ENCODE measurements at regions not wholly inside any gene's neighbourhood (a gene's known extent, or its start where the extent isn't known, plus 50 kb on each side); places are given as distances from the start of the nearest gene placed in this dataset.

DNA sequence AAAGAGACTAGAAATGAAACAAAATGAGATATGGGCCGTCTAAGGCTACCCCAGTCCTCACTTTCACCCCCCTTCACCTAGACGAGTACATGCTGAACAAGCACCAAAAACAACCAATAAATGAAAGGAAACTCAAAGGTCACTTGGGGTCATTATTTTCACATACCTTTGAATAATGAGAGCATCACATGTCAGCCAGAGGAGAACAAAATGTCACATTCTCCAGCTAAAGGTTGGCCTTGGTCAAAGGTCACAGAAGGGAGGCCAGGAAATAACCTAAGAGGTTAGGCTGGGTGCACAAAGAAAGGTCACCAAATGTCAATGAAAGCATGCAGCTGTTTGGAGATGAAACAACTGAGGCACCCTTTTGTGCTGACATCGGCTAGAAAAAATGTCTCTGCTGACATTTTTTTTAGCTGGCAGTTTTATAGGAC lies 288.7 kb upstream of the USP25 start (continued):
- 0 out of 2 replicates have a peak, but pooled peaks have one; percentile 50 for TF ChIP-seq RFXANK (CRISPR knock-in tag; IDR thresholded peaks at IDR 0.05)
- peak; percentile 65; the same call in 1 of the 2 replicates for TF ChIP-seq ZNF614 (CRISPR knock-in tag; IDR thresholded peaks at IDR 0.05; ENCODE audit: borderline replicate concordance)
- no peak for TF ChIP-seq ZNF850 (CRISPR knock-in tag; conservative IDR thresholded peaks at IDR 0.05)
- TF ChIP-seq ZIK1 (CRISPR knock-in tag; IDR thresholded peaks at IDR 0.05; ENCODE audit: borderline replicate concordance, low read depth): no peak
- TF ChIP-seq ESRRA (CRISPR knock-in tag; IDR thresholded peaks at IDR 0.05; ENCODE audit: low read depth): peak; percentile 98
- TF ChIP-seq JUN (CRISPR knock-in tag; IDR thresholded peaks at IDR 0.05): peak; percentile 92
- TF ChIP-seq MBD4 (IDR thresholded peaks at IDR 0.05; ENCODE audit: borderline replicate concordance, low read length): peak; percentile 81; the same call in 1 of the 2 replicates
- no peak for TF ChIP-seq KLF6 (CRISPR knock-in tag; IDR thresholded peaks at IDR 0.05)
- peak; percentile 91 for TF ChIP-seq MED8 (CRISPR knock-in tag; IDR thresholded peaks at IDR 0.05; ENCODE audit: insufficient replicate concordance)
- TF ChIP-seq ZNF776 (CRISPR knock-in tag; IDR thresholded peaks at IDR 0.05): no peak
- TF ChIP-seq FOXJ3 (CRISPR knock-in tag; IDR thresholded peaks at IDR 0.05; ENCODE audit: borderline replicate concordance): peak; percentile 87; the same call in 1 of the 2 replicates
- TF ChIP-seq RARA (CRISPR knock-in tag; IDR thresholded peaks at IDR 0.05): peak; percentile 100
- TF ChIP-seq ZNF83 (CRISPR knock-in tag; IDR thresholded peaks at IDR 0.05; ENCODE audit: borderline replicate concordance): no peak
- TF ChIP-seq BCL6 (CRISPR knock-in tag; IDR thresholded peaks at IDR 0.05): peak; percentile 95
- peak; percentile 98 for TF ChIP-seq SOX13 (IDR thresholded peaks at IDR 0.05)
- peak in 1 of 2 experiments; percentile 100; a peak in 2 of 4 replicates for TF ChIP-seq SOX13 (CRISPR knock-in tag; conservative IDR thresholded peaks at IDR 0.05 in 1 of 2, IDR thresholded peaks at IDR 0.05 in 1 of 2)
- TF ChIP-seq CENPX (CRISPR knock-in tag; IDR thresholded peaks at IDR 0.05): no peak
- TF ChIP-seq NR3C1 (CRISPR knock-in tag; IDR thresholded peaks at IDR 0.05): no peak
- TF ChIP-seq ZNF598 (CRISPR knock-in tag; IDR thresholded peaks at IDR 0.05; ENCODE audit: borderline replicate concordance): no peak
- 0 out of 2 replicates have a peak, but pooled peaks have one; percentile 51 for TF ChIP-seq STAT5B (CRISPR knock-in tag; IDR thresholded peaks at IDR 0.05)
- TF ChIP-seq ZNF781 (CRISPR knock-in tag; IDR thresholded peaks at IDR 0.05; ENCODE audit: borderline replicate concordance, not compliant biosample characterization): no peak
- TF ChIP-seq PAWR (CRISPR knock-in tag; IDR thresholded peaks at IDR 0.05; ENCODE audit: borderline replicate concordance): no peak
- TF ChIP-seq MTF1 (CRISPR knock-in tag; IDR thresholded peaks at IDR 0.05): peak; percentile 18; the same call in 1 of the 2 replicates
- TF ChIP-seq, protein P1, sequence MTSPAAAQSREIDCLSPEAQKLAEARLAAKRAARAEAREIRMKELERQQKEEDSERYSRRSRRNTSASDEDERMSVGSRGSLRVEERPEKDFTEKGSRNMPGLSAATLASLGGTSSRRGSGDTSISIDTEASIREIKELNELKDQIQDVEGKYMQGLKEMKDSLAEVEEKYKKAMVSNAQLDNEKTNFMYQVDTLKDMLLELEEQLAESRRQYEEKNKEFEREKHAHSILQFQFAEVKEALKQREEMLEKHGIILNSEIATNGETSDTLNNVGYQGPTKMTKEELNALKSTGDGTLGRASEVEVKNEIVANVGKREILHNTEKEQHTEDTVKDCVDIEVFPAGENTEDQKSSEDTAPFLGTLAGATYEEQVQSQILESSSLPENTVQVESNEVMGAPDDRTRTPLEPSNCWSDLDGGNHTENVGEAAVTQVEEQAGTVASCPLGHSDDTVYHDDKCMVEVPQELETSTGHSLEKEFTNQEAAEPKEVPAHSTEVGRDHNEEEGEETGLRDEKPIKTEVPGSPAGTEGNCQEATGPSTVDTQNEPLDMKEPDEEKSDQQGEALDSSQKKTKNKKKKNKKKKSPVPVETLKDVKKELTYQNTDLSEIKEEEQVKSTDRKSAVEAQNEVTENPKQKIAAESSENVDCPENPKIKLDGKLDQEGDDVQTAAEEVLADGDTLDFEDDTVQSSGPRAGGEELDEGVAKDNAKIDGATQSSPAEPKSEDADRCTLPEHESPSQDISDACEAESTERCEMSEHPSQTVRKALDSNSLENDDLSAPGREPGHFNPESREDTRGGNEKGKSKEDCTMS (CRISPR knock-in tag; conservative IDR thresholded peaks at IDR 0.05): no peak
- TF ChIP-seq RCOR2 (CRISPR knock-in tag; IDR thresholded peaks at IDR 0.05): peak; percentile 97
- TF ChIP-seq GABPB1 (CRISPR knock-in tag; IDR thresholded peaks at IDR 0.05): peak; percentile 37; the same call in 1 of the 2 replicates
- 0 out of 3 replicates have a peak, but pooled peaks have one; percentile 17 for TF ChIP-seq MXI1 (IDR thresholded peaks at IDR 0.05; ENCODE audit: borderline replicate concordance, low read depth, low read length)
- TF ChIP-seq ZBTB21 (CRISPR knock-in tag; IDR thresholded peaks at IDR 0.05): peak; percentile 29; the same call in 1 of the 2 replicates
- TF ChIP-seq MAF1 (CRISPR knock-in tag; IDR thresholded peaks at IDR 0.05; ENCODE audit: borderline replicate concordance): 0 out of 2 replicates have a peak, but pooled peaks have one; percentile 31
- peak; percentile 99 for TF ChIP-seq NCOA2 (CRISPR knock-in tag; IDR thresholded peaks at IDR 0.05)
- peak; percentile 96 for TF ChIP-seq HMG20A (CRISPR knock-in tag; IDR thresholded peaks at IDR 0.05; ENCODE audit: borderline replicate concordance)
- no peak for TF ChIP-seq RAD51 (IDR thresholded peaks at IDR 0.05; ENCODE audit: borderline replicate concordance)
- no peak for TF ChIP-seq WIZ (CRISPR knock-in tag; IDR thresholded peaks at IDR 0.05)
- 0 out of 2 replicates have a peak, but pooled peaks have one; percentile 33 for TF ChIP-seq ISX (CRISPR knock-in tag; conservative IDR thresholded peaks at IDR 0.05)
